HG02798 (cell line): ENCODE measurements at regions not wholly inside any gene's neighbourhood (a gene's known extent, or its start where the extent isn't known, plus 50 kb on each side); places are given as distances from the start of the nearest gene placed in this dataset.

Source experiments
- ATAC-seq: cut with Tn5 transposase; IDR thresholded peaks from one replicate; pipeline ENCODE4 v1.9.1; 2021; ENCODE audit warnings: mild to moderate bottlenecking; ENCODE audit not compliant: unreplicated experiment, poor library complexity

DNA sequence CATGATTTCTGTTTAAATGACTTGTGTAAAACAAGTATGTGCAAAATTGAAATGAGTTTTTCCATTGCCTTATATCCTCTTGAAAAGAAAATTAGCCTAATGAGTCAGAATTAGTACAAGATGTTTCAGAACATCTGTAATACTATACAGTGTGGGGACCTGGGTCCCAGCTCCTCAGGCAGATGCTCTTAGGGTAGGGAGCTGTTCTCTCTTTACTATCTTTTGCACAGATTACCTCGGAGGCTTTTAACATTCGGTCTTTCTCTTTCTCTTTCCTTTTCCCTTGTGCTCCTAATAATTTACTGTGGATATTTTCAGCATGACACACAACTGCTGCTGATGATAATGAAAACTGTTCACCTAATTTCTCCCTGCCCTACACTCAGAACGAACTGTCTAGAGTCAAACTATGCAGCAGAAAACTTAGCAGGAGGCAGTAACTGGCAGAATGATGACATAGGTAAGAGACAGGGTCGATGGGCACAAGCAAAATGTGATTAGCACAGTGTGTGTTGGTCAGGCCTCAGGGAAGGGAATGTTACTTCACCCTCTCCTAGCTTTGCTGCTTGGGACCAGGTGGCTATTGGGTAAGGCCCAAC is 455.3 kb downstream of the PDHA2 start:
- no peak for ATAC-seq

DNA sequence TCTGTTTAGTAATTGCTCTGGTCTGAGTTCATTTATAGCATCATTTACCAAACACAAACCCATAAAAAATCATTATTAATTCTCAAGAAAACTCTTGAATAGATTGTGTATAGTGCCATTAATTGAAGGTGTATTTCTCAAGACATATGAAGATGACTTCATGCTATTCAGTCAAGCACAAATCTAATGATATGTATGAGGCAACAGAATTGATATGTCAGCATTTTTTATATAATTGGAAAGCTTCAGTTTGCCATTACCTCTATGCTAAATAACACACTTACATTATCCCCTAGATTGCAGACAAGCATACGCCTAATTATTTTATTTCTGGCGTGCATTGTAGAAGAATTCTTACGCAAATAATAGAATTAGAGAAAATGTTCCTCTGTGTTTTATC is 461.8 kb downstream of the PDHA2 start:
- ATAC-seq: no peak

DNA sequence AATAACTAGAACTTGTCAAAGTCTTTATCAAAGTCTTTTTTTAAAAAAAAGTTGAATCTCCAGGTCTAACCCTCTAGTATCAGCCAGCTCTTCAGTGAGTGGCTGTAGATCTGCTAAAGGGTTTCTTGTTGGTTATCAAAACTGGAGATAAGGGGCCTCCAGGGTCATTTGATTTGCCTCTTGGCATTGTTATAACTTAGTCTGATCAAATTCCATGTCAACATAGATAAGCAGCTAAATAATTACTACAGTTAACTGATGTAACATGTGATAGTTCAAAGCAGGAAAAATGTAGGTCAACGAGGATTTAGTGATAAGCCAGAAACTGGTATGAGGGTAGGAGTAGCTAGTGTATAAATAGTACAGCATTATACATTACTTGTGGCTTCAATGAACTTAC is 465.1 kb downstream of the PDHA2 start:
- ATAC-seq: no peak

GRCh38 chr4:96312046-96312685 is 472.3 kb downstream of the PDHA2 start:
- ATAC-seq: no peak

DNA sequence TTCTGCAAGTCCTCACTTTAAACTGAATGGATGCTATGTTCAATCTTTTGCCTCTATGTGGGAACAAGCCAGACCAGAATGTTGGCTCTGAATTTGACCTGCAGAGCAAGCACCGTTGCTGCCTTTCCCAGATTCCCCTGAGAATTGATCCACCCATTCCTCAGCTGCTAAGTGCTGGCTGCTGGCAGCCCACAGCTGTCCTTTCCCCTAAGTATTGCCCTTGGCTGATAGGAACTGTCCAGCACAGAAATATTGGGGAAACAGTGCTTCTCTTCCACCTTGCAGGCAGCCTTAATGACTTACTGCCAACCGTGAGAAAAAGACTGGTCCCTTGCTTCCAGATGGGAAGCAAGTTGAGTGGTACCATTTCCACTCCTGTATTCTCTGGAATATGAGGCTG is 475.9 kb downstream of the PDHA2 start:
- ATAC-seq: no peak

GRCh38 chr4:96316776-96317175 is 476.9 kb downstream of the PDHA2 start:
- no peak for ATAC-seq

DNA sequence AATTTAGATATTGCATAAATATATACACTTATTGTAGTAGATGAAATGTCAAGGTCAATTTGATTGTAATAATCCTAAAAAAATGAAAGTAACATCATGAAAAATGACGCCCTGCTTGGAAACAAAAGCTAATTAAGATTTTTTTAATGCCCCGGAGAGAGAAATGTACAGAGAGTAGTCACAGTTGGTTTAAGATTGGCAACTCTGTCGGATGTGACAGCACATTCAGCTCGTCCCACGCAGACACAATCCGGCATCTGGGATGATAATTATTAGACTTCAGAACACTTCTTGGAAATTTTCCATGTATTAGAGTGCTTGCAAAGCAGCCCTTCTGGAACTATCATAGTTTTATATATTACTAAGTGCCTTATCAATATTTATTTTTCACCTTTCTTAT is 478.0 kb downstream of the PDHA2 start:
- no peak for ATAC-seq

DNA sequence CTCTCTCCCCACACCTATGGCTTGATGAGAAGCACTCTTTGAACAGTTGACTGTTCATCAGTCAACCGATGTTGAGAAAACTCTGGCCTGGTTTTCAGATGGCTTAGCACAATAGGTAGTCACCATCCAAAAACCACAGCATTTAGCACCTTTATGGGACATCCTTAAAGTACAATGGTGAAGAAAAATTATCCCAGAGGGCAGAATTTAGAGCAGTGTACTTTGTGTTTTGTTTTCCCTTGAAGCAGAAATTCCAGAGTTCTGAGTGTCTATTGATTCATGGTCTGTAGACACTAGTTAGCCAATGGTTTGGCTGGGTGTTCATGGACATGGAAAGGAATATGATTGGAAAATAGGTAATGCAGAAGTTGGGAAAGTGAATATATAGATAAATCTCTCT is 487.0 kb downstream of the PDHA2 start:
- no peak for ATAC-seq

- no peak for ATAC-seq
Measured at GRCh38 chr4:96342196-96342595, 502.3 kb downstream of the PDHA2 start.

DNA sequence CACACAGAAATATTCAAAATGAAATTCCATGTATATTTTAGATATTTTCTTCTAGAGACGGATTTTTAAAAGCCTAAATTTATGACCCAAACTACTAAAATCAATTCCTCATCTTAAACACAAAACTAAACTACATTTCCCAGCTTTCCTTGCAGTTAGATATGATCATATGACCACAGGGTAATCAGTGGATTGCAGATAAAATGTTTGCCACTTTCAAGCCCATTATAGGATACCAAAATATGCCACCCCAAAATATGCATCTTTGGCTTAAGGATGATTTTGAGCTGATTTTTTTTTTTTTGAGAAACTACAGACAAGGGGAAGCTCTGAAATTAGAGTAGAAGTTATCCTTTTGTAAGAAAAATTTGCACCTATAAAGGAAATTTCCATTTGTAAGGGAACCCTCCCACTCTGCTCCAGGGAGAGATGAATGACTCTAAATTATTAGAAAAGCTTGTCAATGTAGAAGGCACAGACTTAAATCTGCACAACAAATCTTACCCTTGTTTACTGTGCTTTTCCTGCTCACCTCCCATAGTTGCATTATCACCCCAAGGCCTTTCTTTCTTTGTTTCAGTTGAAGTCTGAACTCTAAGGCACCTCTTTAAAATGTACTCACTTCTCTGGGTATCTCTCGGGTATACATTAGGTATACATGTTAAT is 503.0 kb downstream of the PDHA2 start:
- ATAC-seq: no peak

GRCh38 chr4:96343836-96344235 is 503.9 kb downstream of the PDHA2 start:
- no peak for ATAC-seq

DNA sequence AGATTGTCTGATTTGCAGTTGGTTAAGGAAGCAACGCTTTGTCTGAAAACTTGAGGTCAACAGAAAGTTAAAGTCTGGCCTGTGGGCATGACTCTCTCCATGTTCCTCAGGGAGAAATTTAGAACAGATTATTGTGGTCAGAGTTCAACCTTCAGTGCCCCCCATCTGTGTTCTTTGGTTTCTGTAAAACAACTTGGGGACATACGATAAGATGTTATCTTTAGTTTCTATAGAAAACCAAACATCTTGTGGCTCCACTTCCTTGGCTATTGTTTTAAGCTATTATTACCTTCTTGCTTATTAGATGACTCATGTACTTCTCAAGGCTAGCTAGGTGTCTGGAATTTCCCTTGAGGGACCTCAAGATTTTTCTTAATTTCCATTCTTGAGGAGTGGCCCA is 507.7 kb downstream of the PDHA2 start:
- ATAC-seq: no peak

- no peak for ATAC-seq
Measured at GRCh38 chr4:96352051-96352517, 512.2 kb downstream of the PDHA2 start.

DNA sequence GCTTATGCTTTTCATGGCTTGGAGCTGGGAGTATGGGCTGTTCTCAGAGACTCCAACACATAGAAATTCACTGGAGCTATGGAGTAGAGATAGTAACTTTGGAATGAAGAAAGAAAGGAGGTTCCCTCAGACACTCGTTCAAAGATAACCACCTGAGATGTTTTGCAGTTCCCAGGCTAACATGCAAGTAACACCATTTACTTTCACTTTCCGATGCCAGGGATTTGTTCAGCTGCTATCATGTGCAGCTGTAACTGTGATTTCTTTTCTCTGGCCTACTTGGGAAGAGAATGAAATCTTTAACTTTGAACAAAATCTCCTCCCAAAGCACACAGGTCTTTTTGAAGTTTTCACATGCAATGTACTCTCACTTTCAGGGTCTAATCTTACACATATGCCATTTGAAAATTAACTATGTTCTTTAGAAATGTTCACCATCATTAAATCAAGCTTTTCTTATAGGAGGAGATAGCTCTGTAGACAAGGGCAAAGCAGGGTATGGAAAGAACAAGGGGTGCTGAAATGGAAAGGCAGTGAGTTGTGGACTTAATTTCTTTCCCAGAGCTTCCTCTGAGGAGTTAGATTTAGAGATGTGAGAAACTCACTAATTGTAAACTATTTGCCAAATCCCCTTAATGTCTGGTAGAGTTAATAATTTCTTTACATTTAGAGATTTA is 514.3 kb downstream of the PDHA2 start:
- no peak for ATAC-seq

DNA sequence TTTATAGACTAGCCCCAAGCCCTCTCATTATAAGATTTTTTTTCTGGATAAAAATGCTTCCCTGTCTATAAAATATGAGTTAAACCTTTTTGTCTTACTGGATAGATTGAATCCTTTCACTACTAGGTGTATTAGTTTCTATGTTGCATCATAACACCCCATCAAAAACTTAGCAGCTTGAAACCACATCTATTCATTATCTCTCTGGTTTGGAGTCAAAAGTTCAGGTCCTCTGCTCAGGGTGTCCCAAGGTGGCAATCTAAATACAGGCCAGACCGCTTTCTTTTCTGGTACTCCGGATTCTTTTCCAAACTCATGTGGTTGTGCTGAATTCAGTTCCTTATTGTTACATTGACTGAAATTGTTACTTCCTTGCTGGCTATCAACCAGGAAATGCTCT is 515.5 kb downstream of the PDHA2 start:
- ATAC-seq: no peak

DNA sequence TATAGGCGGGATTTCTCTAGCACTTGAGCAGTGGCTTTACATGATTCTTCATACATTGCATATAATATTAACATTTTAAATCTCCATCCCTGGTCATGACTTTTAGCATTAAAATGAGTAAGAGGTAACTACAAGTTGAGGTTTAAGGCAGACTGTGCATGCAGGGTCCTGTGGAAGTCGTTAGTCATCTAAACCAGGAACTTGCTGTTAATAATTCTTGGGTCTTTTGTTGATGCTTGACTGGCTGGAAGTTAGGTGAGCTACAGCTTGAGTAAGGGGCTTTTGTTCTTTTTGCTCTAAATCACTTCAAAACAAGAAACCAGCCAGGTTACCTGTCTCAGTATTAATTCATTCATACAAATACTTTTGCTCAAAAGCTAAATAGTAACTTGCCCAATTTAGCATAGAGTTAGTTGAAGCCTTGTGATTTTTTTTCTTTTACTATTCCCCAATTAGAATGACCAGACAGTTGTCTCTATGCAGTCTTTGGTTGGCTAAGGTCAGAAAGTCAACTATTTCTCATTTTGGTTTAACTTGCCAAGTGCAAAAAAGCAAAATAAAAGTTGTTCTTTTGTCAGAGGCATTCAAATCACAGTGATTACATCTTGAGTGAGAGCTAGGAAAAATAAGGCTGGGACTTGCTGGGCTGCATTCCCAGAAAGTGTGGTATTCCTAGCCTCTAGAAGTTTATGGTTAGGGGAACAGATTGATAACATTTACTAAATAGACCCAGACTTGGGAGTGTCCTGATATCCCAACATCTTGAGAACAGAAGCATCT is 516.9 kb downstream of the PDHA2 start:
- no peak for ATAC-seq

DNA sequence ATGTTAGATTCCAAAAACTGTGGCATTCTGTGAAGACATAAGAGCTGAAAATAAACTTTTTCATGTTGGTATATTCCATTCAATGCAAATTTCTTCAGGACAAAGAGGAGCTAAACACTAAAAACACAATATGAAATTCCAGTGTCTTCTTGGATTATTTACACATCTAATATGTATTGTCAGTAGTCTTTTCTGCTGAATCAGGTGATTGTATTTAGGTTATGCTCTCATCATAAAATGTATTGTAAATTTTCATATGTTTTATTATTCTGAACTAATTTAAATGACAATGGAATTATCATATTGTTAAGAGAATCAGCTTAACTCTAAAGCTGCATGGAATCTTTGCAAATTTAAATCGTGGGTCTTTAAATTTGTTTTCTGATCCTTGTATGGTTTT is 526.7 kb downstream of the PDHA2 start:
- ATAC-seq: no peak

DNA sequence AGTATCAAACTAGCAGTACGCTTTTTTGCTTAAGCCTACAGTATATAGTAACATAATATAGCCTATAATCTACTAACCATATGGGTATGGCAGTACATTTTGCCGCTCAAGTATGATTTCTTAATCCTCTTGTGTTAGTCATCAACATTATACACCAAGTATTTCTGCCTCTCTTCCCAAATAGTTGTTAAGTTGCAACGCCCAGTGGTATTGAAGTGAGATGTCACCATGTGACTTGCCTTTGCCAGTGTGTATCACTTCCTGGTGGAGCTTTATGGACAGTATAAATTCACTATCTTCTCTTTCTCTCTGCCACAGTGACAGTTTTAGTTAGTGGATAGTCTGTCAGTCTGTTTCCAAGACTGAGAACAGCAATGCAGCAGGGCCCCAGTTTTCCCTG is 535.5 kb downstream of the PDHA2 start:
- ATAC-seq: no peak

DNA sequence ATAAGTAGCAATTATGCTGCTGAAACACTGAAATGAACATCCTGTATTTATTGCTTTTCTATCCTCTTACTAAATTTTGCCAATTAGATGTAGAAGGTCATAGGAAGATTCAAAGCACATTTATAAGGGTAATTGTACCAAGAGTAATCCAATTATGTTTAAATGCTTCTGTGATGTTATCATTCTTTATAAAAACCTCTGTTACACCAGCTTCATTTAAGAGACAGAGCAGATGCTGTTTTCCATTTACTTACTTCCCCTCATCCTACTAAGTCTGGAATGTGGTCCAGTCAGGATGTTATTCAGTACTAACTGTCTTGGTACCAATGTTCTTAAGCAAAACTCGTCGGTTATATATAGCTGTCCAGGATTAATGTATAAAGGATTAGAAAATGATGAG is 539.6 kb downstream of the PDHA2 start:
- no peak for ATAC-seq

GRCh38 chr4:96380106-96380505 is 540.2 kb downstream of the PDHA2 start:
- no peak for ATAC-seq

GRCh38 chr4:96383349-96383748 is 543.5 kb downstream of the PDHA2 start:
- ATAC-seq: no peak
